Cardiac septum (tissue), 1 donor: ENCODE measurements at regions not wholly inside any gene's neighbourhood (a gene's known extent, or its start where the extent isn't known, plus 50 kb on each side); places are given as distances from the start of the nearest gene placed in this dataset.
"Not testable (repeated sequence)": the region's sequence is repeated elsewhere in the genome, so short reads cannot be mapped to it uniquely, and the experiment has no call there.

ENCODE experiments used
- DNase-seq: peaks from one replicate; pipeline ENCODE4 v3.0.0-alpha.2; 2020; ENCODE audit warnings: low spot score
- intact Hi-C: fragments of 100-400 bp; cut with DNase I; formaldehyde crosslinking; loops from one replicate; pipeline ENCODE4 v1.14.0; 2022
- donor health status: DM: no; HTN: no; CAD: no.

- no peak for DNase-seq
- intact Hi-C loops, result no loop called here
These were observed 95.0 kb upstream of the C9orf72 start for GRCh38 chr9:27668280-27668679.

- no peak for DNase-seq
- intact Hi-C loops, result no loop called here
These were observed 98.4 kb upstream of the C9orf72 start for GRCh38 chr9:27671636-27672035.

GRCh38 chr9:27672718-27673117, 99.4 kb upstream of the C9orf72 start:
- intact Hi-C loops, result no loop called here
- DNase-seq, result no peak

- intact Hi-C loops, result no loop called here
- no peak for DNase-seq
These were observed 100.4 kb upstream of the C9orf72 start for GRCh38 chr9:27673641-27674040.

GRCh38 chr9:27675354-27675753, 102.1 kb upstream of the C9orf72 start:
- DNase-seq, result no peak
- intact Hi-C loops, result no loop called here

- no peak for DNase-seq
- intact Hi-C loops, result no loop called here
These were observed 103.5 kb upstream of the C9orf72 start for GRCh38 chr9:27676827-27677226.

GRCh38 chr9:27679338-27679737, 106.1 kb upstream of the C9orf72 start:
- intact Hi-C loops, result no loop called here
- DNase-seq, result no peak

- DNase-seq, result no peak
- intact Hi-C loops, result no loop called here
These were observed 109.9 kb upstream of the C9orf72 start for GRCh38 chr9:27683181-27683580.

- DNase-seq, result no peak
- intact Hi-C loops, result no loop called here
These were observed 115.7 kb upstream of the C9orf72 start for GRCh38 chr9:27688954-27689353.

- intact Hi-C loops, DNase-seq: not testable (repeated sequence)
These were observed 117.5 kb upstream of the C9orf72 start for GRCh38 chr9:27690816-27691215.

- intact Hi-C loops, result no loop called here
- DNase-seq, result no peak
These were observed 126.3 kb upstream of the C9orf72 start for GRCh38 chr9:27699621-27700020.

- intact Hi-C loops, result no loop called here
- DNase-seq, result no peak
These were observed 127.7 kb upstream of the C9orf72 start for GRCh38 chr9:27701016-27701415.

GRCh38 chr9:27701587-27701986, 128.3 kb upstream of the C9orf72 start:
- intact Hi-C loops, result no loop called here
- no peak for DNase-seq

GRCh38 chr9:27703216-27703980, 130.1 kb upstream of the C9orf72 start:
- intact Hi-C loops, result no loop called here
- DNase-seq, result no peak

- no peak for DNase-seq
- intact Hi-C loops, result no loop called here
These were observed 138.0 kb upstream of the C9orf72 start for GRCh38 chr9:27711241-27711640.

GRCh38 chr9:27712806-27713205, 139.5 kb upstream of the C9orf72 start:
- intact Hi-C loops, result no loop called here
- no peak for DNase-seq

- intact Hi-C loops, result no loop called here
- DNase-seq, result no peak
These were observed 141.1 kb upstream of the C9orf72 start for GRCh38 chr9:27714388-27714787.

- intact Hi-C loops, result no loop called here
- no peak for DNase-seq
These were observed 142.4 kb upstream of the C9orf72 start for GRCh38 chr9:27715651-27716050.

- no peak for DNase-seq
- intact Hi-C loops, result no loop called here
These were observed 144.7 kb upstream of the C9orf72 start for GRCh38 chr9:27717991-27718390.

- intact Hi-C loops, result no loop called here
- DNase-seq, result no peak
These were observed 146.4 kb upstream of the C9orf72 start for GRCh38 chr9:27719711-27720110.

- intact Hi-C loops, result no loop called here
- DNase-seq, result no peak
These were observed 149.6 kb upstream of the C9orf72 start for GRCh38 chr9:27722866-27723265.
